Muscle layer of colon (tissue), 2 donors: ENCODE measurements at regions not wholly inside any gene's neighbourhood (a gene's known extent, or its start where the extent isn't known, plus 50 kb on each side); places are given as distances from the start of the nearest gene placed in this dataset.

Source experiments
- H3K27ac ChIP-seq: one replicate; pipeline ENCODE4 v1.7.0; 2013; ENCODE audit warnings: low read depth, mild to moderate bottlenecking, low read length, moderate library complexity
- H3K27me3 ChIP-seq, 2 donors: one replicate each; pipeline ENCODE4 v1.7.0; 2013; ENCODE audit warnings: low read length in 2 of 2, mild to moderate bottlenecking in 2 of 2; ENCODE audit not compliant: insufficient read depth in 2 of 2, control insufficient read depth in 1 of 2
- H3K36me3 ChIP-seq: one replicate; pipeline ENCODE4 v1.7.0; 2013; ENCODE audit warnings: mild to moderate bottlenecking, low read length; ENCODE audit not compliant: insufficient read depth
- H3K4me1 ChIP-seq: one replicate; pipeline ENCODE4 v1.7.0; 2013; ENCODE audit warnings: mild to moderate bottlenecking, low read length; ENCODE audit not compliant: insufficient read depth
- H3K4me3 ChIP-seq, 2 donors: one replicate each; pipeline ENCODE4 v1.7.0; 2013; ENCODE audit warnings: low read length in 2 of 2, low read depth in 1 of 2, mild to moderate bottlenecking in 1 of 2, moderate library complexity in 1 of 2
- H3K9ac ChIP-seq: one replicate; pipeline ENCODE4 v1.7.0; 2013; ENCODE audit warnings: low read length
- H3K9me3 ChIP-seq: one replicate; pipeline ENCODE4 v1.7.0; 2013; ENCODE audit warnings: mild to moderate bottlenecking, low read length
- donor health status: abdominal sarcoma.
- donor health status: Adenocarcinoma of cecum.

DNA sequence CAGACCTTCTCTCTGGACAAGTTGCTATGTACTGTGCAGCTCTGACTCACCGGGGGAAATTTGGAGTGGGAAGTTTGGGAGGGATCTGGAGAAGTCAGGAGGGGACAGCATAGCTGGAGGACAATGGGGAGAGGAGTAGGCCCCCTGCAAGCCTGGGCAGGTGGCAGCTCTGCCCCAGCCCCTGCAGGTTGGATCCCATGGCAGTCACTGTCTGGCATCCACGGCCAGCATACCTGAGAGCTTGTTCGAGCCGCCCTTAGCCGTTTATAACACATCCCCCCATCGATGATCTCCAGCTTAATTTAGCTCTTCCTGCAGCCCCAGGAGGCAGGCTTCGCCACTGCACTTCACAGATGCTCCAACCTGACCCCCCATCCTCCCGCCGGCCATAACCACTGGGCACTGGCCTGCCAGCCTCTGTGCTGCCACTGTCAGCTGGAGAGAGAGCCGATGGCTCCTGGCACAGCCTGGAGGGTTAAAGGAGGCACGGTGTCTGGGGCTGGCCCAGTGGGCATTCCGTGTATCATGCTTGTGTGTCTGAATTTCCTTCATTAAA, 57.7 kb upstream of the RNU6ATAC start:
- Histone ChIP-seq H3K27me3 (no peaks in the 10 kb centered on the region), H3K9me3 (no peaks in the 10 kb centered on the region), H3K4me3 (no peak overlapping the region), H3K4me1 (no peaks in the 10 kb centered on the region), H3K27ac (no peak overlapping the region), H3K36me3 (no peaks in the 10 kb centered on the region), H3K9ac (no peak overlapping the region)

DNA sequence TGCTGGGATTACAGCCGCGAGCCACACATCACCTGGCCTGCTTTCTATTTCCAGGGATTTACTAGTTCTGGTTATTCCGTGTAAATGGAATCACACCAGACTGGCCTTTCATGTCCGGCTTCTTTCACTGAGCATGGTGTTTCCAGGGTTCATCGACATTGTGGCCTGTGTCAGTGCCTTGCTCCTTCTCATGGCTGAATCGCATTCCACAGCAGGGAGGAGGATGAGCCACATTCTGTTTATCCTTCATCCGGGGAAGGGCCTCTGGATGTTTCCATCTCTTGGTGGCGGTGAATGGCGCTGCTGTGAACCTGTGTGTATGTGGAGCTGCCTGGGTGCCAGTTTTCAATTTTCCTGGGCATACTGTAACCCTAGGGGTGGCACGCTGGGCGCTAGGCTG, 58.7 kb upstream of the RNU6ATAC start:
- Histone ChIP-seq H3K9me3 (no peaks in the 10 kb centered on the region), H3K36me3 (no peaks in the 10 kb centered on the region), H3K27ac (no peak overlapping the region), H3K4me3 (no peak overlapping the region), H3K27me3 (peaks cover 0 to 4% of the 10 kb centered on the region in 2 donors), H3K9ac (no peak overlapping the region), H3K4me1 (no peaks in the 10 kb centered on the region)

DNA sequence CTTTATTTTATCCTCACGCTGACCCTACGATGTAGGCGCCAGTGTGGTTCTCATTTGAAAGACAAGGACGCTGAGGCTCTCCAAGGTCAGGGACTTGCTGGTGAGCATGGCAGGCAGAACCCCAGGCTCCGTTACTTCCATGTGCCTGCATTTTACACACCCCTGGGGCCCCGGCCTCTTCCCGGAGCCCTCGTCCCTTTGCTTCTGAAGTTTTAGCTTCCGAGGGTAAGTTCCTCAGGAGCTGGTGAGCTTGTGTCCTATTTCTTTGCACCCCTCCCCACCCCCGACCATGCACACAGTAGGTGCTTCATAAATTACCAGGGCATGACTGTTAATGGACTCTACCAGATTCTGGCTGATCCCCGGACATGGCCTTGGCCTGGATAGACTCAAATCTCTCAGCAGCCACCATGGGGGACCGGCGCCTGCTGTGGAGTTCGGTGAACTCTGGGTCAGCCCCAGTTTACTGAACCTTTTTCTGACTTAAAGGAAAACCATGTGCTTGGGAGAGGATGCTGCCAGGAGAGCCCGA, 59.3 kb upstream of the RNU6ATAC start:
- Histone ChIP-seq H3K27ac (no peak overlapping the region), H3K4me3 (no peak overlapping the region), H3K9me3 (no peaks in the 10 kb centered on the region), H3K4me1 (no peaks in the 10 kb centered on the region), H3K36me3 (no peaks in the 10 kb centered on the region), H3K27me3 (peaks cover 0 to 8% of the 10 kb centered on the region in 2 donors), H3K9ac (no peak overlapping the region)

DNA sequence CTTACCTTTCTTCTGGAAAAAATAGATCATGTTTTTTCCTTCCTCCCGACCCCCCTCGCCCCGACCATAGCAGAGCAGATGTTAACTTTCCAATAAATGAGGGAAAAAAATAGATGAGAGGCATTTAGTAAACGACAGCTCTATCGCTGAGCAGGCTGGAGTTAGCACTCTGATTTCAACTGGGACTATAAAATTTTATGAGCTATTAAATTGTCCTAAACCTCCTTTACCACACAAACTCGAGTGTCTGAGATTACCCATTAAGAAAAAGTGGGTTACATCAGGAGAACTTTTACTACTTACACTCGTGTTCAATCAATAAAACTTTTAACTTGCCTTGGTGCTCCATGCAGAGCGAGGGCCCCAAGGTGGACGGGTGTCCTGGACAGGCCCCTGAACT, 59.8 kb upstream of the RNU6ATAC start:
- Histone ChIP-seq H3K27me3 (peaks cover 0 to 8% of the 10 kb centered on the region in 2 donors), H3K4me1 (no peaks in the 10 kb centered on the region), H3K27ac (no peak overlapping the region)

DNA sequence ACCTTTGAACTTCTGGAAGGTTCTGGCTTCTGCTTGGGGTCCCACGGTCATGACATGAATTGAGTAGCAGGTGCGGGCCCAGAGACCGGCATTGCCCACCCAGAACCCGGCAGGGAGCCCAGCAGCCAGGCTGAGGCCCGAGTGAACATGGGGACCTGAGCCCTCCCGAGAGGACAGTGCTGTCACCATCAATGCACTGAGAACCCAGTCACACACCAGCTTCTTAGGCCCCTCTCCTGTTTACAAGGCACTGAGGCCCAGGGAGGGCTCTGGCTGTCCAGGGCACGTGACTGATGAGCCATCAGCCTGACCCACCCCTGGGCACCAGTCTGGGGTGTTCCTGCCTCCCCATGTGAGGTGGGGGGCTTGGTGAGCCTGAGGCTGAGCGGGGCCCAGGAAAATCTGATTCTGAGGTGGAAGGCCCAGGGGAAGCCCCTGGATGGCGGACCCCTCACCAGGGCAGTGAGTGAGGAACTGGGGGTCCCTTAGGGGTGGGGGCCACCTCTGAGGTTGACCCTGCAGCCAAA, 60.3 kb upstream of the RNU6ATAC start:
- no peak overlapping the region for H3K9ac ChIP-seq
- H3K9me3 ChIP-seq, result no peaks in the 10 kb centered on the region
- H3K36me3 ChIP-seq, result no peaks in the 10 kb centered on the region
- peaks cover 0 to 8% of the 10 kb centered on the region in 2 donors for H3K27me3 ChIP-seq
- no peaks in the 10 kb centered on the region for H3K4me1 ChIP-seq
- no peak overlapping the region for H3K4me3 ChIP-seq
- no peak overlapping the region for H3K27ac ChIP-seq

More for the DNA sequence above, 59.8 kb upstream of the RNU6ATAC start:
- no peak overlapping the region for H3K4me3 ChIP-seq
- no peaks in the 10 kb centered on the region for H3K9me3 ChIP-seq
- H3K9ac ChIP-seq, result no peak overlapping the region
- no peaks in the 10 kb centered on the region for H3K36me3 ChIP-seq

DNA sequence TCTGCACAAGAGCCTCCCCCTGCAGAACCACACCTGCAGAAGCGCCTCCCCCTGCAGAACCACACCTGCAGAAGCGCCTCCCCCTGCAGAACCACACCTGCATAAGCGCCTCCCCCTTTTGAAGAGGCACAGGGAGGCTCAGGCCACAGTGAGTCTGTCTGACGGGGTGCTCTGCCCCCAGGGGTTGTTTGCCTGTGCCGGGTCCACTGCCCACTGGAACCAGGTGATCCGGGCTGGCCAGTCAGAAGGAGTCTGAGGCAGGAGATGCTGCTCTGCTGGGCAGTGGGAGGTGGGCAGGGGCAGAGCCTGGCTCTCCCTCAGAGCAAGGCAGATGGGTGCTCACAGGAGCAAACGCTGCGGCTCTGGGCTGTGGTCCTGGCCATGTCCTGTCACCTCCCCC, 60.8 kb upstream of the RNU6ATAC start:
- H3K36me3 ChIP-seq, result no peaks in the 10 kb centered on the region
- H3K4me1 ChIP-seq, result no peaks in the 10 kb centered on the region
- H3K9ac ChIP-seq, result no peak overlapping the region
- H3K27me3 ChIP-seq, result peaks cover 0 to 8% of the 10 kb centered on the region in 2 donors
- H3K4me3 ChIP-seq, result no peak overlapping the region
- no peak overlapping the region for H3K27ac ChIP-seq
- no peaks in the 10 kb centered on the region for H3K9me3 ChIP-seq

DNA sequence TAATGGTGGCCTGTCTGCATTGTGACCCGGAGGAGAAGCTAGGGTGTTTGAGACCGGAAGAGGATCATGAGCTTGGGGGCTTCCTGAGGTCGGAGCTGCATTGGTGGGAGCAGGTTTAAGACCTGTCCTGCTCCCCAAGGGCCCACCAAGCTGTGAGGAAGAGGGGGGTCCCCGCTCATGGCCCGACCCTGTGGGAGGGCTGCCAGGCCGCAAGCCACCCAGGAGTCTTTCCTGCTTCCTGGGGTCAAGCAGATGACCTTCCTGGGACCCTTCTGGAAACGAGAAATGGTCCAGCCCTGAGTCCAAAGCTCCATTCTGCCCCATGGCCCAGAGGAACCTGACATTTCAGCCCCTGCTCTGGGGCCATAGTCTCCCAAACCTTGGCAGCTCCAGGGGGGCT, 61.5 kb upstream of the RNU6ATAC start:
- Histone ChIP-seq H3K9me3 (no peaks in the 10 kb centered on the region), H3K27ac (no peak overlapping the region), H3K4me1 (peaks cover 5% of the 10 kb centered on the region), H3K4me3 (no peak overlapping the region), H3K36me3 (no peaks in the 10 kb centered on the region), H3K9ac (no peak overlapping the region), H3K27me3 (peaks cover 0 to 8% of the 10 kb centered on the region in 2 donors)

DNA sequence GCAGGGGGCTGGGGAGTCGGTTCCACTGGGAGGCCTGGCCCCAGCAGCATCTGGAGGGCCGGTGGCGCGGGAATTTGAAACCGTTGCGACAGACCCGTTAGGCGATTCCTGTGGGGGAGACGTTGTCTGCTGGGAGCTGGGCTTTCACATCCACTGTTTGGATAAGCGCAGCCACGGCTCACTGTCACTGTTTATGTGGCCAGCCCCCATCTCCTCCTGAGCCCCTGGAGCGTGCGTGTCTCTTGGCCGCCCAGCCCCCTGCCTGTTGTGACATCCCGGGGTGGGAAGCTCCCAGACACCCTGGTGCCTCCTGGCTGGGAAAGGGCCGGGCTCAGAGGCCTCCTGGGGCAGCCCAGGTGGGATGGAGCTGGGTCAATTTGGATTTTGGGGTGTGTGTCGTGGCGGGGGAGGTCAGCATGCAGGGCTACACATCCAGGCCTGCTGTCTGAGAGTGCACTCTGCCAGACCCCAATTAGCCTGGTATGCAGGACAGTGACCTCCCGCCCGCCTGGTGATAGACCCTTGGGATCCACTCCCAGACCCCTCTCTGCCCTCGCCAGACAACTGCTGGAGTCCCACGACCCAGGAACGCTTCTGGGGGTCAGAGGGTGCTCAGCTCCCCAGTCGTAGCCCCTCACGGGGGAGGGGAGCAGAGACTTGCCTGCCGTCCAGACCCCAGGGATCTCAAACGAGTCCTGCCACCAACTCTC, 62.0 kb upstream of the RNU6ATAC start:
- H3K36me3 ChIP-seq, result no peaks in the 10 kb centered on the region
- no peak overlapping the region for H3K4me3 ChIP-seq
- H3K9ac ChIP-seq, result no peak overlapping the region
- H3K9me3 ChIP-seq, result no peaks in the 10 kb centered on the region
- H3K4me1 ChIP-seq, result peaks cover 11% of the 10 kb centered on the region
- H3K27ac ChIP-seq, result no peak overlapping the region
- peaks cover 0 to 8% of the 10 kb centered on the region in 2 donors for H3K27me3 ChIP-seq

DNA sequence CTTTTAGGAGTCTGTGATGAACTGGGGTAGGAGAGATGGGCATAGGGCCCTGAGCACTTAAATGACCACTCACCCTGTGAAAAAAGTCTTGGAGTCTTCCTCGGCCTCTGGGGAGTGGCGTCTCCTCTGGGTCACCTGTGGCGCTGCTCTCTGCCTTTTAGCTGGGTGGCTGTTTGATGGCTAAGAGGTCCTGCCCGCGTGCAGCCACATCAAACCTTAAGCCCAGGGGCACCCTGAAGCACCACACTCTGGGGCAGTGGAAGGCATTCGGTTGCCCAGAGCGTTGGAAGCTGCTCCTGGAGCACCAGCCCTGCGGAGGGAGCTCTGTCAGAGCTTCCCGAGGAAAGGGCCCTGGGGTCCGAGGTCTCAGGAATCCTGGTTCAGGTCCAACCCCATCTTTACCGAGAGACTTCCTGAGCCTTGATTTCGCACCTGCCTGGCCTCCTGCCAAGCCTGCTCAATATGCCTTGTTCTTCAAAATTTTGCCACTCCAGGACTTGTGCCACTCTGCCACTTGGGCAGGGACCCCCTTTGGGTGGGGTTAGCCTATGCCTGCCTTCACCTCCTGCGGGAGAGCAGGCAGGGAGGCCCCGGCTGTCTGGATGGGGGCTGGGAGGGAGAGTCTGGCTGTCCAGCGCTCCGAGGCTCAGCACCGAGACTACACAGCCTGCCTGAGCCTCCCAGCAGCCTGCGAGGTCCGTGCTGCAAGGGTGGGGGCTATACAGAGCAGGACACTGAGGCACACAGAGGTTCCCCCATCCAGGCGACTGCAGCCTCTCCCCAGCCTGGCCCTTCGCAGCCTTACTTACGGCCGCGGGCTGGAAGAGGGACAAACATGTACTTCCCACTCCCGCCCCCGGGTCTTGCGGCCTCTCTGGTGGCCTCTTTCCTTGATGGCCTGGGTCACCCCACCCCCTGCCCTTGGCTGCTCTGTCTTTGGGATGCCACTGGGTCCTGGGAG, 63.4 kb upstream of the RNU6ATAC start:
- no peak overlapping the region for H3K9ac ChIP-seq
- no peak overlapping the region for H3K4me3 ChIP-seq
- peaks cover 0 to 8% of the 10 kb centered on the region in 2 donors for H3K27me3 ChIP-seq
- H3K4me1 ChIP-seq, result peaks cover 15% of the 10 kb centered on the region
- H3K36me3 ChIP-seq, result no peaks in the 10 kb centered on the region
- H3K27ac ChIP-seq, result no peak overlapping the region
- no peaks in the 10 kb centered on the region for H3K9me3 ChIP-seq

DNA sequence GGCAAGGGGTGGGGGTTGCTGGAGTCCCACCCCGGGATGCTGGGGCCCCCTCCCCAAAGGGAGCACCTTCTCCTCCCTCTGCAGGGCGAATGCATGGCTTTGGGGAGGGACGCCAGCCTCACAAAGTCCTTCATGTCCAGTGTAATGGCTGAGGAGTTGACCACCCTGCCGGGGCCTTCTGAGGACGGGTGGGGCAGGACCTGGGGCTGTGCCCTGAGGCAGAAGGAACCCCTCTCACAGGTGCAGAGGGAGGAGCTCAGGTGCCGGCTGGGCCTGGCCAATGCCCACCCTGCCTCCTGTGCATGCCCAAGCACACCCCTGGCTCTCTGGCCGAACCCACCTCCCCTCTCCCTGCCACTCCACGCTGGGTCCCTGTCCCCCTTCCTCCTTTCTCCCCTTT, 64.3 kb upstream of the RNU6ATAC start:
- Histone ChIP-seq H3K9me3 (no peaks in the 10 kb centered on the region), H3K9ac (no peak overlapping the region), H3K4me3 (no peak overlapping the region), H3K4me1 (peaks cover 15% of the 10 kb centered on the region), H3K36me3 (no peaks in the 10 kb centered on the region), H3K27ac (no peak overlapping the region), H3K27me3 (peaks cover 0 to 8% of the 10 kb centered on the region in 2 donors)

DNA sequence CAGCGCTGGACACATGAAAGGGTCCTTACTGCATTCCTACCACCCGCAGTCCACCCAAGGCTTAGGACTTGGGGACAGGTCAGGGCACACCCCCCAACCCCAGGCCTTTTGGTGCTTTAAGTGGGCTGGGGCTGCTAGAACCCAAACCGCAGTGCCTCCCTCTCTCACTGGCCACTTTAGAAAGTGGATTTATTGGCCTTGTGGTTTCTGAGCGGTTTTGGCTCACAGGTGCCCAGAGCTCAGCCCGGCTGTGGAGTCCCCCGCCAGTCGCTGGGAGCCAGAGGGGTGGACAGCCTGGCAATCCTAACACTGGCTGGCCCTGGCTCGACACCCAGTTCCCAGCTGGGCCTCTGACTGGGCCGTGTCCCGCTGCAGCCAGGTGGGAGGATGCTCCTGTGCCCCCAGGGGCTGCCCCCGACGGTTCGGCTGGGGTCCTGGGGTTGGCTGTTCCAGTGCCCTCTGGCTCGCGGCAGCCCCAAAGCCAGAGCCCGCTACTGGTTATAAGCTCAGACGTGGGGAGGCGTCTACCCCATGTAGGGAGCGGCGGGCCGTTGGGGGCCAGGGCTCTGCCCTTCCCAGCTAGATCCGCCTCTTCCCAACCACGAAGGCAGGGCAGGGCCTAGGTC, 65.2 kb upstream of the RNU6ATAC start:
- no peak overlapping the region for H3K9ac ChIP-seq
- no peaks in the 10 kb centered on the region for H3K9me3 ChIP-seq
- H3K4me1 ChIP-seq, result peaks cover 15% of the 10 kb centered on the region
- no peak overlapping the region for H3K27ac ChIP-seq
- peaks cover 0 to 8% of the 10 kb centered on the region in 2 donors for H3K27me3 ChIP-seq
- no peaks in the 10 kb centered on the region for H3K36me3 ChIP-seq
- H3K4me3 ChIP-seq, result no peak overlapping the region
